Fibroblast of lung (primary cell): ENCODE measurements at regions not wholly inside any gene's neighbourhood (a gene's known extent, or its start where the extent isn't known, plus 50 kb on each side); places are given as distances from the start of the nearest gene placed in this dataset.

Source experiments
- DNase-seq, 2 donors: peaks; one replicate each; pipeline versions ENCODE4 v3.0.0 to v3.0.0-alpha.2; 2010; ENCODE audit warnings: low read depth in 2 of 2
- H2AFZ ChIP-seq: 2 replicates; pipeline ENCODE4 v1.5.1; 2012; ENCODE audit warnings: low read length, control low read depth, inconsistent platforms
- H3K27ac ChIP-seq: 2 replicates; pipeline ENCODE4 v1.5.1; 2011; ENCODE audit warnings: low read length, control low read depth; ENCODE audit not compliant: insufficient read depth
- H3K27me3 ChIP-seq: 2 replicates; pipeline ENCODE4 v1.5.1; 2011; ENCODE audit warnings: mild to moderate bottlenecking, low read length; ENCODE audit not compliant: control insufficient read depth, insufficient read depth
- H3K36me3 ChIP-seq: 2 replicates; pipeline ENCODE4 v1.5.1; 2011; ENCODE audit warnings: low read length; ENCODE audit not compliant: control insufficient read depth, insufficient read depth
- H3K4me1 ChIP-seq: 2 replicates; pipeline ENCODE4 v1.5.1; 2011; ENCODE audit warnings: low read length; ENCODE audit not compliant: control insufficient read depth, insufficient read depth; ENCODE audit errors: extremely low read depth
- H3K4me2 ChIP-seq: 2 replicates; pipeline ENCODE4 v1.5.1; 2011; ENCODE audit warnings: low read length, control low read depth; ENCODE audit not compliant: insufficient read depth; ENCODE audit errors: extremely low read depth
- H3K4me3 ChIP-seq, 4 experiments: fragments of 200-600 bp in 1 of 4; sonication (generic) in 1 of 4; replicated peaks in 1 of 4; 2 replicates each; pipeline ENCODE4 v1.5.1; 2011 to 2016; ENCODE audit warnings: low read length in 4 of 4, low read depth in 3 of 4, mild to moderate bottlenecking in 3 of 4, control low read depth in 2 of 4, inconsistent platforms in 1 of 4, mixed read lengths in 1 of 4; ENCODE audit not compliant: insufficient read depth in 1 of 4; ENCODE audit errors: control extremely low read depth in 1 of 4
- H3K79me2 ChIP-seq: 2 replicates; pipeline ENCODE4 v1.5.1; 2012; ENCODE audit warnings: mild to moderate bottlenecking, low read length, inconsistent platforms; ENCODE audit not compliant: control insufficient read depth, insufficient read depth
- H3K9ac ChIP-seq: 2 replicates; pipeline ENCODE4 v1.5.1; 2011; ENCODE audit warnings: mild to moderate bottlenecking, low read length, control low read depth; ENCODE audit not compliant: insufficient read depth
- H3K9me3 ChIP-seq: 2 replicates; pipeline ENCODE4 v1.5.1; 2012; ENCODE audit warnings: low read depth, low read length; ENCODE audit not compliant: control insufficient read depth, insufficient read depth
- H4K20me1 ChIP-seq: 2 replicates; pipeline ENCODE4 v1.5.1; 2011; ENCODE audit warnings: low read length; ENCODE audit not compliant: control insufficient read depth, insufficient read depth; ENCODE audit errors: extremely low read depth
- EZH2 ChIP-seq: IDR thresholded peaks from 2 replicates; pipeline ENCODE4 v1.5.1; 2012; ENCODE audit warnings: low read length, control low read depth, mild to moderate bottlenecking; ENCODE audit errors: missing control alignments
- TF ChIP-seq, protein P1 (sequence below), 2 donors: IDR thresholded peaks in 1 of 2; conservative IDR thresholded peaks in 1 of 2; 1 replicate in 1 of 2; 2 replicates in 1 of 2; pipeline ENCODE4 v1.5.1; 2011 to 2012; ENCODE audit warnings: low read length in 2 of 2, control low read depth in 1 of 2, inconsistent platforms in 1 of 2, low read depth in 1 of 2, mild to moderate bottlenecking in 1 of 2

DNA sequence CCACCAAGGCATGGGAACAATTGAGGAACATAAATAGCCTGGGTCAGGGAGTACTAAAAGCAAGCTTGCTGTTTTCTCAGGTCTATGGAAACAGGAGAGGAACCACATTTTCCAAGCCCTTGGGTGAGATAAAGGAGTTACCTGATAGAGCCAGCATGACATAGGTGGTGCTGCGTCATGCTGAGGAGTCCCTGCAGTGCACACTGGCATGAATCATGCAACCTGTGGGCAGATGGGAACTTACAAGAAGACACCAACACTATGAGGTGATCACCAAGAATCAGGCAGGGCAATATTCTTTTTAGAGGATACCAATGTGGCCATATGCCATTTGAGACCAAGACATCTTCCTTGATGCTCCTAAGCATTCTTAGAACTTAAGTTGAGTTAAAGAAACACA, 531.8 kb downstream of the ZEB2 start:
- Histone ChIP-seq H3K36me3 (no peaks in the 10 kb centered on the region), H3K79me2 (no peaks in the 10 kb centered on the region), H4K20me1 (no peaks in the 10 kb centered on the region), H3K27me3 (no peaks in the 10 kb centered on the region), H3K9ac (no peak overlapping the region), H3K27ac (no peak overlapping the region), H2AFZ (no peak overlapping the region), H3K4me3 (no peak overlapping the region), H3K4me2 (no peak overlapping the region), H3K4me1 (no peaks in the 10 kb centered on the region), H3K9me3 (no peaks in the 10 kb centered on the region)
- TF ChIP-seq EZH2 = no peak
- TF ChIP-seq, protein P1, sequence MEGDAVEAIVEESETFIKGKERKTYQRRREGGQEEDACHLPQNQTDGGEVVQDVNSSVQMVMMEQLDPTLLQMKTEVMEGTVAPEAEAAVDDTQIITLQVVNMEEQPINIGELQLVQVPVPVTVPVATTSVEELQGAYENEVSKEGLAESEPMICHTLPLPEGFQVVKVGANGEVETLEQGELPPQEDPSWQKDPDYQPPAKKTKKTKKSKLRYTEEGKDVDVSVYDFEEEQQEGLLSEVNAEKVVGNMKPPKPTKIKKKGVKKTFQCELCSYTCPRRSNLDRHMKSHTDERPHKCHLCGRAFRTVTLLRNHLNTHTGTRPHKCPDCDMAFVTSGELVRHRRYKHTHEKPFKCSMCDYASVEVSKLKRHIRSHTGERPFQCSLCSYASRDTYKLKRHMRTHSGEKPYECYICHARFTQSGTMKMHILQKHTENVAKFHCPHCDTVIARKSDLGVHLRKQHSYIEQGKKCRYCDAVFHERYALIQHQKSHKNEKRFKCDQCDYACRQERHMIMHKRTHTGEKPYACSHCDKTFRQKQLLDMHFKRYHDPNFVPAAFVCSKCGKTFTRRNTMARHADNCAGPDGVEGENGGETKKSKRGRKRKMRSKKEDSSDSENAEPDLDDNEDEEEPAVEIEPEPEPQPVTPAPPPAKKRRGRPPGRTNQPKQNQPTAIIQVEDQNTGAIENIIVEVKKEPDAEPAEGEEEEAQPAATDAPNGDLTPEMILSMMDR (conservative IDR thresholded peaks at IDR 0.05 in 1 of 2, IDR thresholded peaks at IDR 0.05 in 1 of 2; ENCODE audit: low read depth in 1 of 2, low read length in 2 of 2) = no peak
- no peak for DNase-seq

DNA sequence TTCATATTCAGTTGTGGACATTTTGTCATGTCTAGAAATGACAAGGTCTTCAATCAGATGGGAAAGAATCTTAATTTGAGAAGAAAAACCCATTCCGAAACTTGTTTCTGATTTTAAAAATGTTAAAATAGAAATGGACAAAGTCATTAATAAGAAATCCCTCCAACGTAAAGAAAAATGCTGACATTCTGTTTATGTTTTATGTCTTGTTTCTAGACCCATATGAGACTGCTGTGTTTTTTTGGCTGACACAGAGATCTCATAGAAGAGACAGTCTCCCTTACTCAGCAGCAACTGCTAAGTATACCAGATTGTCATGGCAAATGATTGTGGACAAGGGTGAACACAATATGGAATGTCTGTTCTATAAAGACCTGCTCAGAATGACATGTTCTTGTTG, 538.5 kb downstream of the ZEB2 start:
- no peaks in the 10 kb centered on the region for H3K4me1 ChIP-seq
- no peak overlapping the region for H3K27ac ChIP-seq
- H3K36me3 ChIP-seq = no peaks in the 10 kb centered on the region
- H3K9ac ChIP-seq = no peak overlapping the region
- H3K79me2 ChIP-seq = no peaks in the 10 kb centered on the region
- H3K4me2 ChIP-seq = no peak overlapping the region
- no peaks in the 10 kb centered on the region for H4K20me1 ChIP-seq
- DNase-seq = no peak
- no peaks in the 10 kb centered on the region for H3K9me3 ChIP-seq
- no peak overlapping the region for H2AFZ ChIP-seq
- H3K27me3 ChIP-seq = no peaks in the 10 kb centered on the region
- H3K4me3 ChIP-seq = no peak overlapping the region
- no peak for TF ChIP-seq EZH2
- TF ChIP-seq, protein P1 (conservative IDR thresholded peaks at IDR 0.05 in 1 of 2, IDR thresholded peaks at IDR 0.05 in 1 of 2; ENCODE audit: low read depth in 1 of 2, low read length in 2 of 2) = no peak

DNA sequence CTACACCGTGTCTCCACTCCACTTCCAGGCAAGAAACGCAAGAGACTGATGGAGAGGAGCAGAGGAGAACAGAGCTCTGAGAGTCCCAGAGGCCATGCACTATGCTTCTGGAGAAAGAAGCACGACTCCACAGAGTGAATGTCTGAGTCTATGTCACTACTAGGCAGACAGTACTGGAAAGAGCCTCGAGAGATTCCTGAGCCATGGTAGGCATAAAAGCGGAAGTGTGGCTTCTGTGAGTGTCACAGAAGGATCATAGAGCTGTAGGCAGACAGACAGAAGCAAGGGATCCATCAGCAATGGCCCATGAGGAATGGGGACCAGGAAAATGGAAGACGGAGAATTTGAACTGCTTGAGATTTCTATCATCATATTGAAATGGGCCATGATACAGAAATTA, 542.6 kb downstream of the ZEB2 start:
- H3K4me3 ChIP-seq = no peak overlapping the region
- no peak overlapping the region for H3K9ac ChIP-seq
- no peak for DNase-seq

More for the DNA sequence above, 542.6 kb downstream of the ZEB2 start:
- Histone ChIP-seq H3K79me2 (no peaks in the 10 kb centered on the region), H3K36me3 (no peaks in the 10 kb centered on the region), H3K4me2 (no peak overlapping the region), H4K20me1 (no peaks in the 10 kb centered on the region), H2AFZ (no peak overlapping the region), H3K27ac (no peak overlapping the region), H3K4me1 (no peaks in the 10 kb centered on the region), H3K27me3 (no peaks in the 10 kb centered on the region), H3K9me3 (no peaks in the 10 kb centered on the region)
- no peak for TF ChIP-seq EZH2
- TF ChIP-seq, protein P1 (conservative IDR thresholded peaks at IDR 0.05 in 1 of 2, IDR thresholded peaks at IDR 0.05 in 1 of 2; ENCODE audit: low read depth in 1 of 2, low read length in 2 of 2) = no peak
